ENCODE measurements at regions not wholly inside any gene's neighbourhood (a gene's known extent, or its start where the extent isn't known, plus 50 kb on each side); places are given as distances from the start of the nearest gene placed in this dataset.

- no peak for TF ChIP-seq KDM2B (CRISPR knock-in tag; IDR thresholded peaks at IDR 0.05)
- no peak for TF ChIP-seq ZNF551 (CRISPR knock-in tag; IDR thresholded peaks at IDR 0.05)
- no peak for TF ChIP-seq CTCF (IDR thresholded peaks at IDR 0.05 in 2 of 3, conservative IDR thresholded peaks at IDR 0.05 in 1 of 3; ENCODE audit: insufficient read depth in 2 of 3, low read depth in 1 of 3, low read length in 3 of 3)
- no peak for TF ChIP-seq SMC3 (conservative IDR thresholded peaks at IDR 0.05; ENCODE audit: insufficient read depth, low read depth, low read length)
- no peak for TF ChIP-seq ZBTB49 (CRISPR knock-in tag; IDR thresholded peaks at IDR 0.05; ENCODE audit: borderline replicate concordance)
- no peak for TF ChIP-seq TAF1 (IDR thresholded peaks at IDR 0.05; ENCODE audit: control insufficient read depth, extremely low read depth, insufficient read depth, low read length, severe bottlenecking)
- no peak for TF ChIP-seq CCAR2 (IDR thresholded peaks at IDR 0.05; ENCODE audit: low read depth, low read length)
- TF ChIP-seq MYC (IDR thresholded peaks at IDR 0.05; ENCODE audit: low read depth, low read length) = no peak
- no peak for TF ChIP-seq MYC (CRISPR knock-in tag; IDR thresholded peaks at IDR 0.05; ENCODE audit: borderline replicate concordance, low read depth)
Observed at GRCh38 chr2:83970217-83970929, 488.7 kb downstream of the SUCLG1 start.
